GM19467 (cell line): ENCODE measurements at regions not wholly inside any gene's neighbourhood (a gene's known extent, or its start where the extent isn't known, plus 50 kb on each side); places are given as distances from the start of the nearest gene placed in this dataset.
"Not testable (repeated sequence)": the region's sequence is repeated elsewhere in the genome, so short reads cannot be mapped to it uniquely, and the experiment has no call there.

Experiments
- ATAC-seq: cut with Tn5 transposase; IDR thresholded peaks from one replicate; pipeline ENCODE4 v1.9.1; 2021; ENCODE audit warnings: mild to moderate bottlenecking, moderate library complexity; ENCODE audit not compliant: unreplicated experiment

GRCh38 chr16:29261427-29262248 is 144.9 kb downstream of the NPIPB11 start:
- ATAC-seq, result not testable (repeated sequence)

- not testable (repeated sequence) for ATAC-seq
These were observed 145.7 kb downstream of the NPIPB11 start for GRCh38 chr16:29260683-29261426.

GRCh38 chr16:29259635-29260457 is 146.7 kb downstream of the NPIPB11 start:
- not testable (repeated sequence) for ATAC-seq

GRCh38 chr16:29258946-29259634 is 147.4 kb downstream of the NPIPB11 start:
- ATAC-seq, result not testable (repeated sequence)

GRCh38 chr16:29257419-29258336 is 148.8 kb downstream of the NPIPB11 start:
- ATAC-seq, result not testable (repeated sequence)

GRCh38 chr16:29256501-29256981 is 150.0 kb downstream of the NPIPB11 start:
- ATAC-seq, result no peak

- not testable (repeated sequence) for ATAC-seq
These were observed 150.6 kb downstream of the NPIPB11 start for GRCh38 chr16:29255957-29256356.

- not testable (repeated sequence) for ATAC-seq
These were observed 151.1 kb downstream of the NPIPB11 start for GRCh38 chr16:29255496-29255796.

- ATAC-seq, result no peak
These were observed 151.6 kb downstream of the NPIPB11 start for GRCh38 chr16:29254676-29255495.

- ATAC-seq, result not testable (repeated sequence)
These were observed 152.6 kb downstream of the NPIPB11 start for GRCh38 chr16:29253716-29254590.

GRCh38 chr16:29253066-29253590 is 153.4 kb downstream of the NPIPB11 start:
- ATAC-seq, result not testable (repeated sequence)

GRCh38 chr16:29252311-29252710 is 154.2 kb downstream of the NPIPB11 start:
- ATAC-seq, result not testable (repeated sequence)

- not testable (repeated sequence) for ATAC-seq
These were observed 154.9 kb downstream of the NPIPB11 start for GRCh38 chr16:29251571-29252011.

GRCh38 chr16:29250923-29251434 is 155.5 kb downstream of the NPIPB11 start:
- ATAC-seq, result not testable (repeated sequence)

- ATAC-seq, result not testable (repeated sequence)
These were observed 156.0 kb downstream of the NPIPB11 start for GRCh38 chr16:29250469-29250868.

- not testable (repeated sequence) for ATAC-seq
These were observed 157.6 kb downstream of the NPIPB11 start for GRCh38 chr16:29248940-29249318.
